ENCODE measurements at regions not wholly inside any gene's neighbourhood (a gene's known extent, or its start where the extent isn't known, plus 50 kb on each side); places are given as distances from the start of the nearest gene placed in this dataset.

DNA sequence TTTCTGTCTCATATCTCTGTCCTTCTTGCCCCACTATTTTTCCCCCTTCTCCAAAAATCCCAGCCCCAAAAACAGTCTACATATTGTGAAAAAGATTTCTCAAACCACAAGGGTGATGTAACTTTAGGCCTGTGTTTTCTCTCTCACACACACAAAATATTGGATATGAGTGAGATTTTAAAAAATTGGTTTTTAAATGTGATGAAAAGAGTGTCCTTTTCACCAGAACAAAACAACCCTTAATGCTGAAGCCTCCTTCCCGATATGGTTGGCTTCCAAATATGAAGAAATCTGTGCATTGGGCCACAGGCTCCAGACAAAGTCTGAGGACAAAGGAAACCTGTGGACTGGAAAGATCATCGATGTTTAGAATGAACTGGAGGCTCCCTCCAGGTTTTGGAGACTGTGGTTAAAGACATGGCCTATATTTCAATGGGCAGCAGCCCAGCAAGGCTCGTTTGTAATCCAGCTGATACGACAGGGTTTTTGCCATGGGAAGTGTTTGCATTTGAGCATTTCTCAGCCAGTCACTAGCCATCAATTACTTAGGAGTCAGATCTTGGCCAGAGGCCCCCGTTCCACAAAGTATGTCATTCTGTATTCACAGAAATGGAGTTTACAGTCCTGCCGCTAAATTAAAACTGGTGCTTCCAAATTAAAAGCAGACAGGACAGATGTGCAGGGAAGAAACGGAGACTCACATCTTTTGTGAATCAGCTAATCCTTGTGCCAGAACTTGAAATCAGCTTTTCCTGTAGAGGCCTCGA lies 546.3 kb downstream of the EBF1 start:
- peak; percentile 96 for DNase-seq

DNA sequence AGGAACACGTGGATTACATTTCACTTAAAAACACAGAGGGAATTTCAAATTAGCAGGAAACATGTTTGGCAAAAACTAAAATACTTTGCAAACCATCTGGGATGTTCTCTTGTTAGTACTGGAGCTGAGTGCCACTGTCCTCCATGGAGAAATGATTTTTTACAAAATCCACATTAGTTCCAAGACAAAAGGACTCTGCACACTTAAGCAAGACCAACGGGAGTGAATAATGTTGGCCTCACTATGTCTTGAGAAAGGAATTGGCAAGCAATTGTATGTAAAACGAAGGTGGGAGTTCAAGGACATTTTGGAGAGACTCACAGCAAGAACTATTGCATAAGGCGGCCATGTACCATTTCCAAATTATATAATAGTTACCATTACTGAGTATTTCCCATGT lies 547.5 kb downstream of the EBF1 start:
- no peak for DNase-seq

DNA sequence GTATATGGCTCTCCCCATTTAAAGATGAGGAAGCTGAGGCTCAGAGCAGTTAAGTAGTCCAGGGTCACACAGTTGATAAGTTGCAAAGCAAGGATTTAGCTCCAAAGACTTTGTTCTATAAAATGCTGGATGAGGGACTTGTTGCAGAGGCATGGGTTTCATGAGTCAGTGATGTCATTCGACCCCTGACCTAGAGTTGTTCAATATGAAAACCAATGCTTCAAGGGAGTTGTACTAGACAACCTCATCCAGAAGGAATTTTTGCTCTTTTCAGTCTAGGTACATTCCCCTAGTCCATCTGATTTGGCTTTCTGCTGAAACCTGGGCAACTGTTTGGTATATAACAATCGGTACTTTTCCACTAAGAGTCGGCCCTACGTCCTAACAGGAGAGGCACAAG lies 550.4 kb downstream of the EBF1 start:
- no peak for DNase-seq

DNA sequence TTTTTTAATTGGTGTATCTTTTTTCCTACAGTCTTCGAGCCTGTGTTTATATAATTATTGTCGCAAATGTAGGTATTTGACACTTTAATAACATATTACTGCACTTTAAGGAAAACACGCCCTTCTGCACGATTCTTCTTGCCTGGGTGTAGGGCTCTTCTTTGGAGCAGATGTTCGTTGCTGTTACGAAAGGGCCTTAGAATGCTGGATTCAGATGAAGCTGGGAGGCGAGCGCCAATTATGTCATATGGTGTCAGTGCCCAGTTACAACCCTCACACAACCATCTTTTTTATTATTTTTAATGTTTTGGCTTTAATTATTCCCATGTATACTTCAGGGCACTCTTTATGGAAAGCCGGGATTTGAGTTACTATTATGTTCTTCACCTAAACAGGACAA lies 553.0 kb downstream of the EBF1 start:
- no peak for DNase-seq

DNA sequence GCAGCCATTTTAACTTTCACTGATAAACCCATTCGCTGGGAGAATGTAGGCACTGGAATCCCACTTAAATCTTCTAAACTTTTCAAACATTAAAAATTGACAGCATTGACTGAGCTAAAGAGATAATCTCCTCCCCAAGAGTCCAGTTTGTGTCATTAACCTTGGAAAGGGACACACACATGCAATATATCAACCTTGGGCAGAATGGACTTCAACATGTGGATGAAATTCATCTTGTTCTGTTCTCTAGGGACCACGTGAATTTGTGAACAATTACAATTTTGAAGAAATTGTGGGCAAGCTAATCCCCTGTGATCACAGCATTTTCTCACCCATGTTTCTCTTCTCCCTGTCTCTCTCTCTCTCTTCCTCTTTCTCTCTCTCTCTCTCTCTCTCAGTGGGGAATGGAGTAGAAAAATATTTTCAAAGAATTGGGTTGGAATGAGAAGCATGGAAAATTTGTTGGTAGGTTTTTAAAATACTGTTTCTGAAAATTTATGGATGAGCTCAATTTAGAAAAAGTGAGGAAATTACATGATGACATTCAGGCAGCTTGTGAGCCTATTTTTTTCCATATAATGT lies 553.7 kb downstream of the EBF1 start:
- DNase-seq, result no peak

DNA sequence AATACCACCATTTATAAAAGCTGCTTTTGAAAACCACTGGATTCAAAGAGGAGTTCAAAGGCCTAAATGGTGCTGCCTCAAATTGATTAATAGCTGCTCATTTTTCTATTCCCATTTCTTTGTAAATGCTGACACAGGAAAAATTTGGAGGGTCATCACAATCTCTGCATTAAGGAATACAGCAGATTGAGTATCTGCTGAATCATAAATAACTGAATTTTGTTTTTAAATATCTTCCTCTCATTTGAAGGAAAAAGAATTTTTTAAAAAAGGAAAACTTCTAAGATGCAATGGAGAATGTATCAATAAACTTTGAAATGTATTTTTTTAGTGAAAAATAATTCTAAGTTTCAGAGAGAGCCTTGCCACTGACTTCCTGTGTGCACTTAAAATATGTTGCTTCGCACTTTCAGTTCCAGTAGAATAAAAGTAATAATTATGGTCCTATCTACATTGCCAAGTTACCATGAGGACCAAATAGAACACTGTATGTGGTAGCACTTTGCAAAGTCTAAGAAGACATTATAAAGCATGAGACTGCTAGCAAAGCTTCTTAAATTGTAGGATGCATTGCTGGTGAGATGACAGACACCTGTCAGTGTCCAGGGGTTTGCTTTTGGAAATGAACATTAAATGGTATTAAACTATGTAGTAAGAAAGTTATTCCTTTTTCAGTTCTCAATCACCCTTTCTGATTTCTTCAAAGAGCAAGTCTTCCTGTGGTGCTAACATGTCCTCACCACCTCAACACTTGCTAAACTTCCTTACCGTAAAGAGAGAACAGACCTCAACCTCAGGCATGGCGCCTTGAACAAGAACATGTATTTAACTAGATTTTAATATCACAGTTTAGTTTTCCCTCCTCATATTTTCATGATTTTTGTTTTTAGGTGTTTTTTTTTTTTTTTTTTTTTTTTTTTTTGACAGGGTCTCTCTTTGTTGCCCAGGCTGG lies 555.1 kb downstream of the EBF1 start:
- no peak for DNase-seq

DNA sequence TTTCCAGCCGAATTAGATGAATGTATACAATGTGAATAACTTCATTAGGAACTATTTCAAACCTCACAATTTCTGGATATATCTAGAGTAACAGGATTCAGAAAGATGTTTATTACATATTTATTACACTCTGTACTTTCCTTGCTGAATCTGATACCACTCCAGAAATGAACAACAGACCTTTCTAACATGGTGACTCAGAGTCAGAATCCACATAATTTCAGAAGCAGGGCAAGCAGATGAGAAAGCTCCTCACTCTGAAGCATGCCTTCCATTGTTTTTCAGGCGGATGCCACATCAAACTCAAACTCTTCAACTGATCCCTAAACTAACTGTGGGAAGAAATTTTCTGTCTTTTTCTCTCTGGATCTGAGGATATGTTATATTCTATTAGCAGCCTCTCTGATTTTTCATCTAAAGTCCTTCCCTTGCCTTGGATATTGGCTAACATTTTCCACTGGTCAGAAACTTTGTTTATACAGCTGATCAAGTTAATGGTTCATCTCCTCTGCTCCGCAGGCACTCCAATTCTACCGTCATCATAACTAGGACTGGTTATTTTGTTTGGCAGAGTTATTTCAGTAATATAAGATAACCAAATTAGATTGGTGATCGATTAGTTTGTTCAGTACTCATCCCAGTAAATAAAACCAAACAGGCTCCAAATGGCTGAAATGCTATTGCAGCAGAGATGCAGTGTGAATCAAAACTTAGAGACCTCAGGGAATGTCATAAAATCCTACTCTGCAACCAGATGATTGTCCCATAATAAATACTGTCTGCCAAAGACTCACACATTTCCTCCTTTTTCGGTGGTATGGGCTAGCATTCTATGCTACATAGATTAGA lies 556.0 kb downstream of the EBF1 start:
- DNase-seq, result peak; percentile 48

DNA sequence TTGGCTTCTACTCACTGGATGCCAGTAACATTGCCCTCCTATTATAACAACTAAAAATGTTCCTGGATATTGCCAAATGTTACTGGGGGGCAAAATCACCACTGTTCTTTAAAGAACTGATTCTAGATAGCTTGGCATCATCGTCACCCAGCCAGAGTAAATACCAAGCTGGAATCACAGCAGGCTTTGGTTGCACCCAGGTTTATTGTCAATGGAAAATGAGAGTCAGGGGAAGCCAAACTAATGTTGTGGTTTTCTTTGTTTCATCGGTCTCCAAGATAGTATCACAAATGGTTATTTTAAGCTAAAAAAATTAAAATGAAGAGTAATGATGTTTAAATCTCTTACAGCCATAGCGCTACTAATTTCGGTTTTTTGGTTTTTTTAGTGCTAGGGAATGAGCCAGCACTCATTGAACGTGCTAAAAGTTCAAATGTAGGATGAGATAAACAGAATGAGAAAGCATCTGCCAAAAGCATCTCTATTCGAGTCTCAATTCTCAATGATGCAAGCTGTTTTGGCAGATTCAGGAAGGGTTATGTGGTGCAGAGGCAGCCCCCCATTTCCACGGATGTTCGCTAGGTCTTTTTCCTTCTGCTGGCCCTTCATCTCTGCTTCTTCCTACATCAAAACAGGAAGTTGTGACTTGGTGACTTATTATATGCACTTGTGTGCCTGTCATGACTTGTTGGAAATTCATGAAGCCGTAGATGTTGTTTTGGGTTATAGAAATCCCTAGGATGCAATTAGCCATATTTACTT lies 558.0 kb downstream of the EBF1 start:
- no peak for DNase-seq

DNA sequence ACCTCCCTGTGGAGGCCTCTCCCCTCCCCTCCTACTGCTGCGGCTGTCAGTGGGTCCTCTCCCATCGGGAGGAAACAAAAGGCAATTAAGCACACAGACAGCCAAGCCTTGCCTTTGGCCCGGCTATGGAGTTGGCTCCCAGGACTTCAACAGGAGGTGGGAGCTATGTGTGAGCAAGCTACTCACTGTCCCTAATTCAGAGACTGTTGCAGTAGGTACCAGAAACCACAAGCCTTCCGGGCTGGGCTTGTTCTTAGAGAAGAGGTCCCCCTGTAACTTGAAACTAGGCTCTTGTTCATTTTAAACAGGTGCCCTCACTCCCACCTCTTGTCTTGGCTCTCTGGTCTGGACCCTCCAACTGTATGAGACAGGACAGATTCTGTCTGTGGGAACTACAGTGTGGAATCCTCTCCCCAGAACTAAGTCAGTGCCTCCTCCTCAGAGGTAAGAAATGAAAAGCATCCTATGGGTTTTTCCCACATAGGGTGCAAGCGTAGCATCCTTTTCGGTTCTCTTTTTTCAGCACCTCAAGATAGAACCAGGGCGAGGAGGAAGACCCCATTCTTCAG lies 561.1 kb downstream of the EBF1 start:
- no peak for DNase-seq

DNA sequence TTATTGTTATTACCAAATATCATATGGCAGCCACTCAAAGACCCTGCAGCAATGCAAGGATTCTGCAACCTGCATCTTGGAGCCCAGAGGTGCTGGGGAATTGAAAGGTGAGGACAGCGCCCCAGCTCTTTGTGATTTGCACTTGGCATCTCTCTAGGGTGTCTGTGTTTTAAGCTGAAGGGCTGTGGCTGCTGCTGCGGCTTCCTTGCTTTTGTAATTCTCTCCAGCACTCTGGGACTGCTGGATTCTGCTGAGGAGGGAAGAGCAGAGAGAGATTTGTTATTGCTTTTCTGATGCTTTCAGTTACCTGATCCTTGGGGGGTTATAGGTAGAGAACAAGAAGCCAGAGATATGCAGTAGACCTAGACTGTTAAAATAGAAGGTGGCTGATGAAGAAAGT lies 562.4 kb downstream of the EBF1 start:
- DNase-seq, result no peak

DNA sequence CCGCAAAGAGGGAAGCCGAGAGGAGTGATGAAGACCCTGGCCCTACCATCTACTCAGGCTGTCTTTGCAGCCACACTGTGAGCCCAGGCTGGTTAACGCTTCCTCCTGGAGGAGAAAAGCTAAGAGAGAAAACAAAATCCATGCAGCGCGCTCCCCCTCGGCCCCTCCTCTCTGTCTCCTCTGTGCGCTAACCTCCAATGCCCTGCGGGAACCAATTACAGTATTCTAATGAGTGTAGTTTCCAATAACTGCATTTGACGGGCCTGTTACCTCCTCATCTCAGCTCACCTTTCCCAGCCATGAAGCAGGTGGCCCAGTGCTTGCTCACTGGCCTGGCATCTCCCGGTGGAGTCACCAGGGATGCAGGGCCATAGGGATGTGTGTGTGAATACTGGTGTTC lies 565.5 kb downstream of the EBF1 start:
- no peak for DNase-seq

DNA sequence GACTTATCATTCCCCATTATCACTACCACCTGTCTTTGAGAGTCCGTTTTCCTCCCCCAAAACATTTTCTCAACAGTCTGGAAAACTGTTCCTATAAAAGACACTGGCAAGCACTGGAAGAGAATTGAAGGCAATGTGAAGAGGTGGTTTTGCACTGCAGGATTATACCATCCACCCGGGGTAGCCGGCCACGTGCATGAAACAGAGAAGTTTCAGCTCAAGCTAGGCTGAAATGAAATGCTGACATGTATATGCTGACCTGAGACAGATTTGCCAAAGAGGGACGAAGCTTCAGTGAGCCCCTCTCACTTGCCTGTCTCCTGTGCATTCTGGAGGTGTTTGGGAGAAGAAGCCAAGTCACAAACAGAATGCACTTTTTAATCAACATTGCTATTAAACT lies 567.0 kb downstream of the EBF1 start:
- no peak for DNase-seq

DNA sequence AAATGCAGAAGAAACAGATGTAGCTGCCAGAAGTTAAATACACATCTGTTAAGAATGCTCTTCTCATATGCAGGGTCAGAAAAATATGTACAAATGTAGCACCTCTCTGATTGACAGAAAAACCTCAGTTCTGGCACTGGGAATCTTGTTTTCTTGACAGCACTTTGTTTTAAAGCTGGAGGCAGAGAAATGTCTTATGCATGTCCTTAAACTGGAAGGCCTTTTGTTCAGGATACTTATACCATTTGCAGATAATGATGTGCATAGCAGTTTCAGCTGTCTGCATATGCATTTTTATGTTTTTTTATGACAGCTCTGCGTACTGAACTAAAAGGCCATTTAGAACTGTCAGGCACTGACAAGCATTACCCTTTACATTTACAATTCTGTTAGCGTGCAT lies 567.9 kb downstream of the EBF1 start:
- peak; percentile 15 for DNase-seq

DNA sequence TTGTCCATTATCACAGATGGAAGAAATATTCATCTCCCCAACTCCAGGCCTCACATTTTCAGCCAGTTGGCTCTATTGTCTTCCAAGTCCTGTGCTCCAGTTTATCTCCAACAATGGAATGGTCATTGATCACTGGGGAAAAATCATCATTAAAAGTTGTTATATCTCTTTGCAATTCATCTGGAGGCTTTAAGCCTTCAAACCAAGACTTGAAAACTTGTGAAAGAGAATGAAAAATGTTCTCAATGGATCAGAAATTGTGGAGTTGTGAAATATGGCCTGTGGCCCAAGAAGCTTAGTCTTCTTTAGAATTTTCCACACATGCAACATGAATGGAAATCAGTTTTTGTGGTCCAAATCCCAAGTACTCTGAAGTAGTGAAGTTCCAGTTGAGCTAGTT lies 569.6 kb downstream of the EBF1 start:
- DNase-seq, result no peak

DNA sequence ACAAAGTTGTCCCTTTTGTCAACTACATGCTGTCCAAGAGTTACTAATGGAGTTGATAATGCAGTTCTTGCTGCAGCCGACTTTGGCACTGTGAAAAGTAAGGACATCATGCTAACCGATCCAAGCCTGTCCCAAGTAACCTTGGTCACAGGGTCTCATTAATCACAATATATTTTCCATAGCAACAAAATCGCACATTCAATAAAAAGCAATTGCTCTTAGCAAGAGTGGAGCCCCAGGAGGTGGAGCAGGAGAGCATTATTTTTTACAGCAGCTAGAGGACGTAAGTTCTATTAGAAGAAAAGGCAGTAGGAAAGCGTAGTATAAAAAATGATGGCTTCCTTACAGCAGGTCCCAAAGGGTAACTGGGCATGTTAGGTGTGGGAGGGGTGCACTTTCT lies 570.3 kb downstream of the EBF1 start:
- DNase-seq, result no peak

DNA sequence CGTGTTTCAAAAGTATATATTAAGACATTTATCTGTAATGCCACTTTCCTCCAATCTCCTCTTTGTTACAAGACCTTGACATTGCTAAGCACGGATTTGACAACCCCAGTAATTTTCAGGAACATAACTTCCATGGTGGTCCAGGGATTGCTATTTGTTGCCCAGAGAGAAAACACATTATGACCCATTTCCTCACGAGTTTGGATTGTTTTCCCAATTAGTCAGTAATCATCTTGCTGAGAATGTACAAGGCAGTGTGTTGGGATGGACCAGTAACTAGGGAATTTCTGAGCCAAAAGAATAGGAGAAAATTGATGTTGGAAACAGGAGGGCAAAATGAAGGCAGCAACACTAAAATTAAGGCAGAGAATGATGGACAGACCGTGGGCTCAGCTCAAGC lies 574.1 kb downstream of the EBF1 start:
- no peak for DNase-seq

DNA sequence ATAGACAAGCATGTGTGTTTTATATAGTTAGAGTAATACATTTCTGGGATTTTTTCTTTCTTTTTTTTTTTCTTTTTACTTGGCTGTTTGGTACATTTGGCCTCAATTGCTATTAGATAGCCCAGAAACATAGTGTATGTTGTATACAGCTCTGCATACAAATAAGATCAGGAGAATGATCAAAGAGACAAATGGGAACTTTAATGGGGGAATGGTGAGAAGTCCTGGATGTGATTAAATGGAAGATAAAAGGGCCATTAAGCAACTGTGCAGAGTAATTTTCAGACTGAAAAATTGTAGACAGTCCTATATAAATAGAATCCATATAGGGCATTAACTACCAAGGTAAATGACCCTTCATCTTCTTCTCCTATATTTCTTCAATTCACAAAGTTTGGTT lies 575.6 kb downstream of the EBF1 start:
- DNase-seq, result no peak

DNA sequence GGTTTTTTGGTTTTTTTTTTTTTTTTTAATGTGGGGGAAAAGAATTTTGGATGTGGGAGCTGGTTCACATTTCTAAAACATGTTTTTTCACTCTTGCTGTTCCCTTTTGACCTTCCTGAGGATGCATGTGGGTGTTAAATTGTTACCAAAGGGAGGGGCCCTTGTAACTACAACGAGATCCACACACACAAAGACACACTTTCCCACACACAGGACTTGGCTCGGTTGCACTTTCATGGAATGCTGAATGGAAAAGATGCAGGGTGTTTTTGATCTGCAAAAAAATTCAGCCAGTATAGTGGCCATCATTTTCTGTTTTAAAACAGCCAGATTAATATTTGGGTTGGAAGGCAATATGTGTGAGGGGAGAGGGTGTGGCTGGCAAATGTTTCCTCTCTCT lies 576.9 kb downstream of the EBF1 start:
- DNase-seq, result peak; percentile 56

DNA sequence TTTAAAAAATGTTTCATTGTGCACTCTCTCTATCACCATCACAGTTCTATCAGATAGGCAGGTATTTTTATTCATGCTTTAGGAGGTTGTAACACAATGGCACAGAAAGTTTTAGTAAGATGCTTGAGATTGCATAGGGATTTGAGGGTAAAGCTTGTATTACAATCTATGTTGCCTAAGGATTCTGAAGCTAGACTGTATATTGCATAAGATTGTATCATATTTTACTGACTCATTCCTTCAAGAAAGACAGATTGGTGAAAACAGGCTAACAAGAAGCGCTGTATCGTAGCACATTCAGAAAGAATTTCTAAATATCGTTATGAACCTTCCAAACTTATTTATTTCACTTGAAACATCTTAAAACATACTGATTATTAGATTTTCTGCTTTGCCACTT lies 577.7 kb downstream of the EBF1 start:
- peak; percentile 80 for DNase-seq

DNA sequence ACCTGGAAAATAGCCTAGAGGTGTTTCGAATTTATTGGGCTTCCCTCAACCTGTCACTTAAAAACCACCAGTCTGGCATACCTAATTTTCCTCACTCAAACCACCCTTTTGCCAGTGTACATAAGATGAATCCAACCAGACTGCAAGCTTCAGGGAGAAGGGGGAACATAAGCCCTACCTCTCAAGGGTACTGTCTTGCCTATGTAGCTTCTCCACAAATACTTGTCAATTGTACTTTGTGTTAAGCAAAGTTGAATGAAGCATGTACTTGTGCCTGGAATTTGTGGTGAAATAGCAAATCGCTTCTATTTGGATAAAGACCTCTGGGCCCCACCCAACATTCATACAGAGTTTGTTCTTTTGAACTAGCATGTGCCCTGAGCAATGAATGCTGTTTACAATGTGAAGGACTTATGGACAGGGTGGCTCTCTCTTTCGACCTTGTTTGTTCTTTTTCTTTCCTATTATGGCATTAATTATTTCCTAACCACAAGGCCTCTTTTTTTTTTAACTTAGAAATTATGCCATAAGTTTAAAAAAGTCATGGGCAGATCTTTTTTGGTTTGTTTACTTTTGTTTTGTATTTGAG lies 580.2 kb downstream of the EBF1 start:
- no peak for DNase-seq

DNA sequence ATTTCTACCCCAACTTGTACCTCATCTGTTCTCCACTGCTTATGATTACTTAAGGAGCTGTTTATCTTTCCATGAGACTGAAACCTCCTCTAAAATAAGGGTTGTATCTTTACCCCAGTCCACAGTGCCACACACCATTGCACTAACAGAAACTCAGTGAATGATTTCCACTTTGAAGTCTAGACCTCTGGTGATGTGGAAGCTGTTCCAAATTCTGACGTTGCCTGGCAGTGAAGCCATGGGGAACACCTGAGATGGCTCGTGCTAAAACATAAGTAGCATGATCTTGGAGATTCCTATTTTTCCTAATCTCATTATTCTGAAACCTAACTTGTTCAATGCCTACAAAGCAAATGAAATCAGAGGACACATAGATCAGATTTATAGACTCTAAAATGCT lies 583.2 kb downstream of the EBF1 start:
- no peak for DNase-seq
